GM12878 (cell line): ENCODE measurements at regions not wholly inside any gene's neighbourhood (a gene's known extent, or its start where the extent isn't known, plus 50 kb on each side); places are given as distances from the start of the nearest gene placed in this dataset.

ENCODE experiments used
- ATAC-seq: fragments of 200-7000 bp; cut with Tn5 transposase; 3 replicates; pipeline ENCODE4 v1.9.1; 2020; ENCODE audit warnings: mild to moderate bottlenecking, moderate library complexity
- BruUV-seq: library from RNA; stranded (reverse); fragments of 400-500 nt; replicated peaks from 2 replicates; lab custom pipeline; 2021; lab: Mats Ljungman, UMichigan
- CTCF ChIA-PET: fragments of 300-600 bp; sonication (Branson Sonifier 250); formaldehyde crosslinking; extraction: SDS; loops from one replicate; lab custom pipeline; 2021; ENCODE audit warnings: inconsistent platforms; lab: Yijun Ruan, JAX
- POLR2A ChIA-PET: fragments of 350-600 bp; formaldehyde crosslinking; extraction: SDS; loops from one replicate; lab custom pipeline; 2021; ENCODE audit warnings: inconsistent platforms; lab: Charles Lee
- RAD21 ChIA-PET: fragments of 300-600 bp; sonication (Branson Sonifier 250); formaldehyde crosslinking; loops from one replicate; lab custom pipeline; 2023; ENCODE audit warnings: antibody characterized with exemption; ENCODE audit not compliant: unreplicated experiment; lab: Charles Lee
- SMC1A ChIA-PET: fragments of 300-600 bp; sonication (Branson Sonifier 250); formaldehyde crosslinking; loops from one replicate; lab custom pipeline; 2023; ENCODE audit not compliant: unreplicated experiment, uncharacterized antibody; lab: Charles Lee
- DNase-seq: peaks from one replicate; pipeline ENCODE4 v3.0.0-alpha.2; 2011; ENCODE audit warnings: low read depth, low spot score
- FAIRE-seq: peaks from 3 replicates; lab custom pipeline; 2011; peaks lifted over from hg19 to GRCh38; lab: Jason Lieb, UNC
- H2AFZ ChIP-seq: 2 replicates; pipeline ENCODE4 v1.6.0; 2011; ENCODE audit warnings: low read depth, low read length, control low read depth; ENCODE audit not compliant: control insufficient read depth
- H3K27ac ChIP-seq: 2 replicates; pipeline ENCODE4 v1.5.1; 2011; ENCODE audit warnings: control low read depth; ENCODE audit not compliant: control insufficient read depth, insufficient read depth
- H3K27me3 ChIP-seq, 2 experiments: replicated peaks in 1 of 2; 2 replicates each; pipeline versions ENCODE4 v1.6.0 to v1.6.1; 2011; ENCODE audit warnings: low read length in 1 of 2; ENCODE audit not compliant: control insufficient read depth in 2 of 2, insufficient read depth in 2 of 2
- H3K36me3 ChIP-seq, 2 experiments: 2 replicates each; pipeline ENCODE4 v1.5.1; 2011; ENCODE audit warnings: low read length in 1 of 2; ENCODE audit not compliant: control insufficient read depth in 2 of 2, insufficient read depth in 2 of 2
- H3K4me1 ChIP-seq: 2 replicates; pipeline ENCODE4 v1.6.1; 2011; ENCODE audit warnings: mild to moderate bottlenecking, low read length, moderate library complexity, mixed read lengths; ENCODE audit not compliant: control insufficient read depth, insufficient read depth
- H3K4me2 ChIP-seq: 2 replicates; pipeline ENCODE4 v1.6.0; 2011; ENCODE audit warnings: control low read depth; ENCODE audit not compliant: control insufficient read depth, insufficient read depth
- H3K4me3 ChIP-seq: fragments of 200-600 bp; sonication (generic); 2 replicates; pipeline ENCODE4 v1.5.1; 2016
- H3K79me2 ChIP-seq: 2 replicates; pipeline ENCODE4 v1.6.0; 2011; ENCODE audit warnings: low read length; ENCODE audit not compliant: control insufficient read depth, insufficient read depth
- H3K9ac ChIP-seq: 2 replicates; pipeline ENCODE4 v1.8.0; 2011; ENCODE audit warnings: low read length, control low read depth, mixed read lengths; ENCODE audit not compliant: control insufficient read depth, insufficient read depth
- H3K9me3 ChIP-seq: replicated peaks from 3 replicates; pipeline ENCODE4 v1.5.1; 2011; ENCODE audit warnings: mild to moderate bottlenecking, low read length; ENCODE audit not compliant: control insufficient read depth, insufficient read depth
- H4K20me1 ChIP-seq: 2 replicates; pipeline ENCODE4 v1.6.0; 2011; ENCODE audit not compliant: control insufficient read depth, insufficient read depth
- HDAC2 ChIP-seq: fragments of 200-600 bp; sonication (generic); IDR thresholded peaks from 2 replicates; pipeline ENCODE4 v1.6.1; 2017
- NR2C1 ChIP-seq: fragments of 450-650 bp; IDR thresholded peaks from 2 replicates; pipeline ENCODE4 v1.6.1; 2017; ENCODE audit warnings: antibody characterized with exemption, mild to moderate bottlenecking, moderate library complexity
- NR2C2 ChIP-seq: IDR thresholded peaks from 2 replicates; pipeline ENCODE4 v1.6.1; 2011; ENCODE audit warnings: borderline replicate concordance, low read depth; ENCODE audit not compliant: control insufficient read depth, insufficient read length
- PAX5 ChIP-seq: IDR thresholded peaks from 2 replicates; pipeline ENCODE4 v1.6.1; 2011; ENCODE audit warnings: low read depth, low read length, borderline replicate concordance
- REST ChIP-seq: IDR thresholded peaks from 2 replicates; pipeline ENCODE4 v1.6.1; 2012; ENCODE audit warnings: mild to moderate bottlenecking, low read depth, low read length
- ZNF217 ChIP-seq: fragments of 450-650 bp; IDR thresholded peaks from 2 replicates; pipeline ENCODE4 v1.6.1; 2017; ENCODE audit warnings: antibody characterized with exemption, mild to moderate bottlenecking
- WGBS: methylation state at CpG from one replicate; pipeline ENCODE4 v1.1.6; 2016; ENCODE audit warnings: low lambda C conversion rate; ENCODE audit not compliant: insufficient replicate concordance, insufficient coverage; ENCODE audit errors: missing lambda C conversion rate; 5-methylcytosine and 5-hydroxymethylcytosine counted together
- in situ Hi-C: fragments of 300-500 bp; cut with MboI; formaldehyde crosslinking; loops from 9 replicates; pipeline ENCODE4 v1.14.3; 2018; ENCODE audit warnings: mixed read lengths
- intact Hi-C: fragments of 100-400 bp; cut with micrococcal nuclease; formaldehyde crosslinking; loops from one replicate; pipeline ENCODE4 v1.14.2; 2022; ENCODE audit not compliant: unreplicated experiment

GRCh38 chr2:151009437-151010175, 252.1 kb downstream of the RBM43 start (continued):
- TF ChIP-seq NR2C1 (no peak), REST (no peak), ZNF217 (no peak), PAX5 (no peak), HDAC2 (no peak)

- RAD21 ChIA-PET: no interaction called here
- Histone ChIP-seq H3K4me1 (no peaks in the 10 kb centered on the region), H3K27ac (no peak overlapping the region), H2AFZ (no peak overlapping the region), H3K4me3 (no peak overlapping the region), H3K27me3 (no peaks in the 10 kb centered on the region), H3K9me3 (no peaks in the 10 kb centered on the region), H4K20me1 (no peaks in the 10 kb centered on the region), H3K36me3 (no peaks in the 10 kb centered on the region), H3K79me2 (no peaks in the 10 kb centered on the region), H3K9ac (no peak overlapping the region), H3K4me2 (no peak overlapping the region)
- no TSS peak for BruUV-seq
- SMC1A ChIA-PET: no interaction called here
- DNase-seq (no peak), ATAC-seq (peak; percentile 33), FAIRE-seq (no peak)
- 42% methylated on average over 6 of the region's 6 CpGs for WGBS
- in situ Hi-C loops: no loop called here
- POLR2A ChIA-PET: no interaction called here
- intact Hi-C loops: no loop called here
- no peak for TF ChIP-seq NR2C2
- CTCF ChIA-PET: interaction anchor here (1.1 kb wide), 1 partner anchor 9 kb away, joined by 3 read pairs; no protein-coding TSS in a partner anchor
Observed at GRCh38 chr2:151007365-151007764, 254.3 kb downstream of the RBM43 start.
